H9 (cell line): ENCODE measurements at regions not wholly inside any gene's neighbourhood (a gene's known extent, or its start where the extent isn't known, plus 50 kb on each side); places are given as distances from the start of the nearest gene placed in this dataset.

Source experiments
- DNase-seq: peaks from one replicate; pipeline ENCODE4 v3.0.0-alpha.2; 2017
- H2AFZ ChIP-seq: one replicate; pipeline ENCODE4 v1.6.1; 2013; ENCODE audit warnings: mild to moderate bottlenecking, low read length, control low read depth, moderate library complexity
- H2AK5ac ChIP-seq: 2 replicates; pipeline ENCODE4 v1.6.1; 2013; ENCODE audit warnings: low read length, control low read depth, mixed read lengths; ENCODE audit not compliant: insufficient read length
- H2BK120ac ChIP-seq: one replicate; pipeline ENCODE4 v1.6.1; 2013; ENCODE audit warnings: low read depth, mild to moderate bottlenecking, low read length, control low read depth, inconsistent platforms; ENCODE audit not compliant: poor library complexity, severe bottlenecking
- H2BK12ac ChIP-seq: 2 replicates; pipeline ENCODE4 v1.6.1; 2013; ENCODE audit warnings: low read length, control low read depth, mixed read lengths, low read depth; ENCODE audit not compliant: insufficient read length
- H2BK15ac ChIP-seq: 2 replicates; pipeline ENCODE4 v1.6.1; 2013; ENCODE audit warnings: low read depth, low read length, control low read depth
- H2BK20ac ChIP-seq: one replicate; pipeline ENCODE4 v1.6.1; 2013; ENCODE audit warnings: low read depth, mild to moderate bottlenecking, low read length, control low read depth, inconsistent platforms; ENCODE audit not compliant: poor library complexity, severe bottlenecking
- H2BK5ac ChIP-seq: 2 replicates; pipeline ENCODE4 v1.6.1; 2013; ENCODE audit warnings: low read length, control low read depth, mixed read lengths; ENCODE audit not compliant: insufficient read length
- H3K14ac ChIP-seq: 2 replicates; pipeline ENCODE4 v1.6.1; 2013; ENCODE audit warnings: low read length, control low read depth; ENCODE audit not compliant: insufficient read depth
- H3K18ac ChIP-seq: 2 replicates; pipeline ENCODE4 v1.6.1; 2013; ENCODE audit warnings: low read depth, mild to moderate bottlenecking, mixed read lengths, low read length, control low read depth; ENCODE audit not compliant: insufficient read length
- H3K23ac ChIP-seq: 2 replicates; pipeline ENCODE4 v1.6.1; 2013; ENCODE audit warnings: low read length, control low read depth, mixed read lengths, low read depth; ENCODE audit not compliant: insufficient read length
- H3K23me2 ChIP-seq: 2 replicates; pipeline ENCODE4 v1.6.1; 2013; ENCODE audit warnings: low read depth, mild to moderate bottlenecking, mixed read lengths, low read length, control low read depth; ENCODE audit not compliant: insufficient read length, poor library complexity, severe bottlenecking
- H3K27ac ChIP-seq: 2 replicates; pipeline ENCODE4 v1.5.1; 2013; ENCODE audit warnings: low read length, control low read depth, mixed read lengths, low read depth; ENCODE audit not compliant: insufficient read length
- H3K27me3 ChIP-seq: 2 replicates; pipeline ENCODE4 v1.6.1; 2013; ENCODE audit warnings: low read length, control low read depth, inconsistent platforms; ENCODE audit not compliant: insufficient read depth
- H3K4ac ChIP-seq: 2 replicates; pipeline ENCODE4 v1.6.1; 2013; ENCODE audit warnings: low read depth, mild to moderate bottlenecking, control low read depth, inconsistent platforms, low read length, moderate library complexity
- H3K4me1 ChIP-seq: 2 replicates; pipeline ENCODE4 v1.6.1; 2013; ENCODE audit warnings: low read length, control low read depth, inconsistent platforms; ENCODE audit not compliant: insufficient read depth
- H3K4me2 ChIP-seq: 2 replicates; pipeline ENCODE4 v1.6.1; 2013; ENCODE audit warnings: low read length, control low read depth, mixed read lengths; ENCODE audit not compliant: insufficient read length, insufficient read depth
- H3K56ac ChIP-seq: 2 replicates; pipeline ENCODE4 v1.6.1; 2013; ENCODE audit warnings: low read depth, mild to moderate bottlenecking, mixed read lengths, low read length, control low read depth; ENCODE audit not compliant: insufficient read length
- H3K79me1 ChIP-seq: 2 replicates; pipeline ENCODE4 v1.6.1; 2013; ENCODE audit warnings: low read depth, mild to moderate bottlenecking, moderate library complexity, low read length, control low read depth, inconsistent platforms; ENCODE audit not compliant: insufficient read depth, poor library complexity, severe bottlenecking
- H3K79me2 ChIP-seq: 2 replicates; pipeline ENCODE4 v1.6.1; 2013; ENCODE audit warnings: low read length, control low read depth, inconsistent platforms; ENCODE audit not compliant: insufficient read depth
- H3K9ac ChIP-seq: 2 replicates; pipeline ENCODE4 v1.6.1; 2013; ENCODE audit warnings: low read length, control low read depth, mixed read lengths; ENCODE audit not compliant: insufficient read length; ENCODE audit errors: extremely low read depth
- H3K9me3 ChIP-seq: one replicate; pipeline ENCODE4 v1.6.1; 2013; ENCODE audit warnings: low read depth, low read length, inconsistent platforms; ENCODE audit not compliant: control insufficient read depth
- H3T11ph ChIP-seq: one replicate; pipeline ENCODE4 v1.6.1; 2013; ENCODE audit warnings: mild to moderate bottlenecking, low read length, control low read depth, inconsistent platforms
- H4K20me1 ChIP-seq: one replicate; pipeline ENCODE4 v1.6.1; 2013; ENCODE audit not compliant: control insufficient read depth, insufficient read length, insufficient read depth
- H4K5ac ChIP-seq: 2 replicates; pipeline ENCODE4 v1.6.1; 2013; ENCODE audit warnings: low read depth, mild to moderate bottlenecking, mixed read lengths, low read length, control low read depth; ENCODE audit not compliant: insufficient read length
- H4K8ac ChIP-seq: replicated peaks from 2 replicates; pipeline ENCODE4 v1.6.1; 2013; ENCODE audit warnings: low read length, control low read depth, mixed read lengths, low read depth; ENCODE audit not compliant: insufficient read length
- H4K91ac ChIP-seq: 2 replicates; pipeline ENCODE4 v1.6.1; 2013; ENCODE audit warnings: low read depth, mild to moderate bottlenecking, moderate library complexity, mixed read lengths, low read length, control low read depth; ENCODE audit not compliant: insufficient read length
- H3K27ac Mint-ChIP-seq, 3 experiments: 2 replicates in 2 of 3; 3 replicates in 1 of 3; pipeline ENCODE4 v1.8.0; 2020 to 2021; ENCODE audit warnings: mixed read lengths in 3 of 3, mild to moderate bottlenecking in 1 of 3, moderate library complexity in 1 of 3
- H3K27me3 Mint-ChIP-seq: 2 replicates; pipeline ENCODE4 v1.8.0; 2021; ENCODE audit warnings: low read depth, mild to moderate bottlenecking, moderate library complexity, mixed read lengths
- H3K36me3 Mint-ChIP-seq, 3 experiments: 2 replicates in 2 of 3; 3 replicates in 1 of 3; pipeline ENCODE4 v1.8.0; 2020 to 2021; ENCODE audit warnings: low read depth in 3 of 3, mixed read lengths in 3 of 3; ENCODE audit not compliant: insufficient read depth in 1 of 3
- H3K4me1 Mint-ChIP-seq, 2 experiments: 2 replicates each; pipeline ENCODE4 v1.8.0; 2020; ENCODE audit warnings: mixed read lengths in 2 of 2
- H3K4me3 Mint-ChIP-seq, 2 experiments: 2 replicates in 1 of 2; 3 replicates in 1 of 2; pipeline ENCODE4 v1.8.0; 2020 to 2021; ENCODE audit warnings: mild to moderate bottlenecking in 2 of 2, mixed read lengths in 2 of 2, moderate library complexity in 1 of 2
- H3K9me3 Mint-ChIP-seq, 2 experiments: 2 replicates in 1 of 2; 3 replicates in 1 of 2; pipeline ENCODE4 v1.8.0; 2020; ENCODE audit warnings: mild to moderate bottlenecking in 2 of 2, mixed read lengths in 2 of 2, moderate library complexity in 1 of 2
- CTCF ChIP-seq: fragments of 200-600 bp; sonication (generic); conservative IDR thresholded peaks from 3 replicates; pipeline ENCODE4 v1.8.0; 2021; ENCODE audit warnings: antibody characterized with exemption, mild to moderate bottlenecking
- WGBS: extraction: QIAGEN DNeasy Blood & Tissue Kit; methylation state at CpG from one replicate; pipeline ENCODE4 v1.1.7; 2013; ENCODE audit warnings: missing lambda C conversion rate, low lambda C conversion rate, mixed read lengths; ENCODE audit not compliant: insufficient read length; ENCODE audit errors: extremely low coverage; 5-methylcytosine and 5-hydroxymethylcytosine counted together

- no peak overlapping the region for H3T11ph ChIP-seq
- Mint-ChIP-seq H3K4me3 (no peak overlapping the region; a peak in 1 of 5 replicates), H3K27ac (peak overlapping the region in 2 of 3 experiments; percentile 70 to 94; a peak in 4 of 7 replicates), H3K36me3 (no peaks in the 10 kb centered on the region; a peak in 1 of 7 replicates), H3K27me3 (peaks cover 2% of the 10 kb centered on the region; the same call in 1 of the 2 replicates), H3K4me1 (peaks cover 4 to 14% of the 10 kb centered on the region in 2 experiments), H3K9me3 (no peaks in the 10 kb centered on the region; a peak in 1 of 5 replicates)
- no peaks in the 10 kb centered on the region for H3K23me2 ChIP-seq
- no peaks in the 10 kb centered on the region for H3K9me3 ChIP-seq
- H3K27me3 ChIP-seq = no peaks in the 10 kb centered on the region
- H3K27ac ChIP-seq = no peak overlapping the region
- no peaks in the 10 kb centered on the region for H3K79me2 ChIP-seq
- no peak overlapping the region for H4K91ac ChIP-seq
- no CpG with 5 or more reads among the region's 29 CpGs for WGBS
- H2AK5ac ChIP-seq = no peak overlapping the region
- H3K56ac ChIP-seq = no peak overlapping the region
- H2BK20ac ChIP-seq = no peak overlapping the region
- H4K5ac ChIP-seq = no peak overlapping the region
- no peak overlapping the region for H3K18ac ChIP-seq
- no peak overlapping the region for H2BK15ac ChIP-seq
- H2BK12ac ChIP-seq = no peak overlapping the region
- no peaks in the 10 kb centered on the region for H3K4me1 ChIP-seq
- no peak overlapping the region for H3K23ac ChIP-seq
- no peak overlapping the region for H3K4ac ChIP-seq
- H3K9ac ChIP-seq = no peak overlapping the region
- no peak for TF ChIP-seq CTCF
- no peaks in the 10 kb centered on the region for H3K79me1 ChIP-seq
- H2BK120ac ChIP-seq = no peak overlapping the region
- H4K8ac ChIP-seq = no peak overlapping the region
- DNase-seq = peak; percentile 21
- no peaks in the 10 kb centered on the region for H4K20me1 ChIP-seq
- H3K4me2 ChIP-seq = no peak overlapping the region
- H3K14ac ChIP-seq = no peak overlapping the region; the same call in 1 of the 2 replicates
- H2AFZ ChIP-seq = no peak overlapping the region
- H2BK5ac ChIP-seq = no peak overlapping the region
Measured at GRCh38 chr19:30070198-30070967, 128.3 kb downstream of the URI1 start.
